Iris pigment epithelial cell (primary cell): ENCODE measurements at regions not wholly inside any gene's neighbourhood (a gene's known extent, or its start where the extent isn't known, plus 50 kb on each side); places are given as distances from the start of the nearest gene placed in this dataset.

ENCODE experiments used
- DNase-seq: peaks from one replicate; pipeline ENCODE4 v3.0.0-alpha.2; 2011; ENCODE audit warnings: low read depth

DNA sequence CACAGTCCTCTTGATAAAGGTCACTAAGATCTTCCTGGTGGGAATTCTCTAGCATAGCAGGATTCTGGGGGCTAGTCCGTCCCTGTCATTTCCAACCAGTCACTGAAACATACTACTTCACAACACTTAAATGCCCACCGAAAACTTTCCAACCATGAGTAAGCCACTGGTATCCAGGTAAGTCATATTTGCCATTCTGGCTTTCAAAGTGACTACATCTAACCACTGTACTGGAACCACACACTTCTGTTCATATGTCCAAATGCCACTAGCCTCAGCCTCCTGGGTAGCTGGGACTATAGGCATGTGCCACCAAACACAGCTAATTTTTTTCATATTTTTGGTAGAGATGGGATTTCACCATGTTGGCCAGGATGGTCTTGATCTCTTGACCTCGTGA lies 64.3 kb upstream of the VANGL1 start:
- no peak for DNase-seq

- no peak for DNase-seq
Observed at GRCh38 chr1:115575661-115576060, 66.1 kb upstream of the VANGL1 start.

GRCh38 chr1:115572710-115573109 lies 69.1 kb upstream of the VANGL1 start:
- DNase-seq, result no peak

- DNase-seq, result no peak
Observed at GRCh38 chr1:115567431-115567830, 74.3 kb upstream of the VANGL1 start.

- DNase-seq, result no peak
Observed at GRCh38 chr1:115565791-115566190, 76.0 kb upstream of the VANGL1 start.

DNA sequence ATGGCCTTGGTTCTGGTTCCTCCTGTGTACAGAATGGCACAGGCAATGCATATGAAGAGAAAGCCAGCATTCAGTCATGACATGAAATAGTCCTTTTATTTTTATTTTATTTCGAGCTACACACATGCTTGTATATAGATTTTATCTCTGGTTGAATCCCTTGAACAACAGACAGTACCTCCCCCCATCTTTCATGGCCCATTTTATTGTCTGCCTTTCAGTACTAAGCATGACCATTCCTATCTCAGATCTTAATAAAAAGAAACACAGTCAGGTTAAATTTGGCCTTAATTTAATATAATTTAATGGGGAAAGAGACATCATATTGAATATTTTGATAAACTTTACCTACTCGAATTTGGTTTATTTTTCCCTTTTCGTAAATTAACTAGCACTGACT lies 76.4 kb upstream of the VANGL1 start:
- no peak for DNase-seq

DNA sequence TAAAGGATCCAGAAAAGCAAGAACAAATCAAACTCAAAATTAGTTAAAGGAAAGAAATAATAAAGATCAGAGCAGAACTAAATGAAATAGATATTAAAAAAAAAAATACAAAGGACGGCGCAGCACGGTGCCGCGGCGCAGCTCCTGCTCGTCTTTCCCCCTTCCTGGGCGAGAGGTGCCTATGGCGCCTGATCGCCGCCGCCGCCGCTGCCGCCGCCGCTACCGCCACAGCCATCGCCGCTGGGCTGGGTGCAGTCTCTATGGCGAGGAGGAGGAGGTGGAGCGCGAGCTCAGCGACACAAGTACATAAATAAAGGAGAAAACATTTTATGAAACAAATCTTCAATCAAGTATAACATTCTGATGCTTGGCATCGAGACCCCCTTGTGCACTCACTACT lies 77.6 kb upstream of the VANGL1 start:
- DNase-seq, result no peak

- no peak for DNase-seq
Observed at GRCh38 chr1:115560027-115560426, 81.7 kb upstream of the VANGL1 start.

DNA sequence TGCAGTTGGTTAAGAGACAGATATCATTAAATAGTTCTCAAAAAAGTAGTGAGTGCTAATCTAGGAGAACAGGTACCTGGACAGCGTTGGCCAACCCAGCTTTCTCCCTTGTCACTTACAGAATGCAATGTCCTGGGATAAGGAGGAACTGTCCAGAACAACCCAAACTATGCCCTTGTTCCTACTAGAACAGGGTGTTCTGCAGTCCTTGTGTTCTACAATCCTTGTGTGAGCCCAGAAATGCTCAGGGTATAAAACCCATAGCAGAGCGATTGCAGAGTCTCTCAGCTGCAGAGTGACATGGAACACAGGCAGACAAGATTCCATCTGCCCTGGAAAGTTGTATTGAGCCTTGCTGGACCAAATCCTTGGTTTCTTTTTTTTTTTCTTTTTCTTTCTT lies 83.5 kb upstream of the VANGL1 start:
- no peak for DNase-seq

- no peak for DNase-seq
Observed at GRCh38 chr1:115557715-115558114, 84.1 kb upstream of the VANGL1 start.

DNA sequence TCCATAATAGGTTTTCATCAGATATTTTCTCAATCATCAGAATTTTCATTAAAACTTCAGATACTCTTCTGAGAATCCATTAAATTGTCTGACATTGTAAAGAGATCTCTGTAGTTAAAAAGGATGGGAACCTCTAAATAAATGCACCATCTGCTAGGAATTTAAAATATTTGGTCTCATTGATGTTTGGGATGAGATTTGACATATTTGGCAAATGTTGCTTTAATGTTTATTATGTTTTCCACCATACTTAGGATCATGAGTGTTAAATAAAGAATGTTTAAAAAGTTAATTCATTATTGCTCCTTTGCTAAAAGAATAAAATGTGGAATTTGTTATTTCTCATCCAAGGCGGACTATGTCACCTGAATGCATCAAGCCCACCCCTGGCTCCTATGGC lies 85.5 kb upstream of the VANGL1 start:
- no peak for DNase-seq

DNA sequence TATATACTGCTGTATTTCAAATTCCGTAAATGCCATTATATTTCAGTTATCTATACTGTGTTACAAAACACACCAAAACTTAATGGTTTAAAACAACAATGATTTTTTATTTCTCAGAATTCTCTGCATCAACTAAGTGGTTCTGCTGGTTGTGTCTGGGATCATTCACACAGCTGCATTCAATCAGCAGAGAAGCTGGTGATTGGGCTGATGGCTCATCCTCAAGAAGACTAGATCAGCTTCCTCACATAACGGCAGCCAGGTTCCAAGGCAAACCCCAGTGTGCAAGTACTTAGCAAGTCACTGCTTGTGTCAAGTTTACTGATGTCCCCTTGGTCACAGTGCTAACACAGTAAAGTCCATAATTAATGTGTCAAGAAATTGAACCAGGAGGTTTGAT lies 86.3 kb upstream of the VANGL1 start:
- DNase-seq, result peak; percentile 24

- no peak for DNase-seq
Observed at GRCh38 chr1:115547696-115548095, 94.1 kb upstream of the VANGL1 start.

GRCh38 chr1:115546846-115547245 lies 94.9 kb upstream of the VANGL1 start:
- DNase-seq, result no peak

DNA sequence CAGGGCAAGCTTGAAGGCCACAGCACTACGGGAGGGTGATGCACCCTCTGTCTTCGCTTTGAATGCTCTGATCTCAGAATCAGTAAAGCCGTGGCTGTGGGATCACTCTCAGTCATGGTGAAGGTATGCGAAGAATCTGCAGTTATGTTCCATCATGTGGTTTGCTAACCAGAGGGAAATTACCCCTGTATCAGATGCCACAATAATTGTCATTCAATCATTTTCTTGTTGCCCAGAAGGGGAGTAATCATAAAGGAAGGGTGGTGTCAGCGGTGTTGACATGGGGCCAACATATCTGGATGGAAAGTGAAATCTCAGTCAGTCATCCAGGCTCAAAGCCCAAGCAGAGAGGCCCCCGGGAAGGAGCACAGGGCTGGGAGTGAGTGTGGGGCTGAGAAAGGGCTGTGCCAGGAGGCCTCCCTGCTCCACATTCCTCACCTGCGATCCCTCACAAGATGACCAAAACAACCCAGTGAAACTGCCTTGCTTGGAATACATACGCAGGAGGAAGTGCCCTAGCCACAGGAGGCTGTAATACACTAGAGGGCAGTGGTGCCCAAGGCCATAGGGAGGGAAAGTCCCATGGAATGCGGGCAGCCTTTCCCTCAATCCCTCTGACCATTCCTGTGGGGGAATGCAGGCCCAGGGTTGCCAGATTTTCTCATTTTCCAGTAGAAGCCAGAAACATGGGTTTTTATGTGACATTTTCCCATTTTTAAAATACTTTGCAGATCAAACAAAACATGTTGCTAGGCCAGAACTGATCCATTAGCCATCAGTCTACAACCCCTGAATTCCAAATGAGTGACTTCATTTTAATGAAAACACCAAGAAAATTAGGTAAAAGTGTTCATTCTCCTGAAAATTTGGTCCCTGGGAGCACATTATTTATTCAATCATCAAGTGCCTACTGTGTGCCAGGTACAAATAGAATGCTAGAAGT lies 95.7 kb upstream of the VANGL1 start:
- peak; percentile 98 for DNase-seq

DNA sequence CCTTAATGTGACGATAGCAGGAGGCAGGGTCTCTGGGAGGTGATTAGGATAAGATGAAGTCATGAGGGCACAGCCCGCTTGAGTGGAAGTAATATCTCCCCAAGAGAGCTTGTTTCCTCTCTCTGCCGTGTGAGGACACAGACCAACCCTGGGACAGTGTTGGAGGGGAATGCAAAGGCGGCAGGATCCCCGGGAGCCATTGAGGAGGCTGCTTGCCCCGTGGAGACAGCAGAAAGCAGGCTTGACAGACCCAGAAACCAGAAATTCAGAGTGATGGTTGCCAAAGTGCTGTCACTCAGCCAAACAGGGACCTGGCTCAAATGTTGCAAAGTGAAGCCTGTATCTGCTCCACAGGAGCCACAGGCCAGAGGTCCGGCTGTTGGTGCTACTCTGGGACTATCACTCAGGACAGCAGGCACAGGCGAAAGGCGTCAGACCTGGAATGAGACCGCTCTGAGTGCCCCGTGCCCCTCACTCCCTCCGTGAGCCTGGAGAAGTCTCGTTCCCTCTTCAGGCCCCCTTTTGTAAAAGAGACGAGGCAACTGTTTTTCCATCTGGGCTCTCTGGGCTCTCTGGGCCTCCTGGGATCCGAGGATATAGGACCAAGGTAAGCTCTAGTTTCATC lies 96.6 kb upstream of the VANGL1 start:
- peak; percentile 34 for DNase-seq

DNA sequence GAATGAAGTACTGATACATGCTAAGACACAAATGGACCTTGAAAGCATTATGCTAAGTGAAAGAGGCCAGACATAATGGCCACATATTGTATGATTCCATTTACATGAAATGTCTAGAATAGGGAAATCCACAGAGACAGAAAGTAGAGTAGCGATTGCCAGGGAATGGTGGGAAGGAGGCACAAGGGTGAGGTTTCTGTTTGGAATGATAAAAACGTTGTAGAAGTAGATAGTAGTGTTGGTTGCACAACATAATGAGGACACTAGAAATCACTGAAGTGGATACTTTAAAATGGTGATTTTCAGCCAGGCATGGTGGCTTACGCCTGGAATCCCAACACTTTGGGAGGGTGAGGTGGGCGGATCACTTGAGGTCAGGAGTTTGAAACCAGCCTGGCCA lies 97.6 kb upstream of the VANGL1 start:
- DNase-seq, result peak; percentile 74

GRCh38 chr1:115543247-115543646 lies 98.5 kb upstream of the VANGL1 start:
- DNase-seq, result no peak

DNA sequence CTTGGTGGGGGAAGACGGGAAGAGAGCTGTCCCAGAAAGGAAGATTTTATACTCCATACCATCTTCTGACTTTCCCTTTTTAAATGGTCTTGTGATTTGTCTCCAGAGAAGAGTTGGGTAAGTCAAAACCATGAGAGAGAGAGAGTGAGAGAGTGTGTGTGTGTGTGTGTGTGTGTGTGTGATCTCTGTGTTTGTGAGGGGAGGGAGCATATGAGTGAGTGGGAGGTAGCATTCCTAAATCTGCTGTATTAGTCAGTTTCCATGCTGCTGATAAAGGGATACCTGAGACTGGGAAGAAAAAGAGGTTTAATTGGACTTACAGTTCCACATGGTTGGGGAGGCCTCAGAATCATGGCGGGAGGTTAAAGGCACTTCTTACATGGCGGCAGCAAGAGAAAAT lies 102.0 kb upstream of the VANGL1 start:
- peak; percentile 30 for DNase-seq

DNA sequence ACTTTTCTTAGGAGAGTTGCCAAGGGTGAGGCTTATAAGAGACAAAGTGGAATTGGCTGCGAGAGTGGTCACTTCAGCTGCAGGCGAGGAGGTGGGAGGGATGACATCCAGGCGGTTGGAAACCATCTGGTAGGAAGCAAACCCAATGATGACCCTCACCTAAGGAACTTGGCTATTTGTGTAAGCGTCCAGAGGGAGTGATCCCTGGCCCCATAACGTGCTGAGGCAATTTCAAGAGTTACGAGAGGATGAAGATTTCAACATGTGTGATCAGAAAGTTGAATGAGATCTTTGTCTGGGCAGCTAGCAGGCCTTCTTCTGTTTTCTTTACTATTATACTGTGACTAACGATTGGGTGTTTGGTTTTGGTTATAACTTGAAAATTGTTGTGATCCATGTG lies 102.7 kb upstream of the VANGL1 start:
- no peak for DNase-seq

- DNase-seq, result no peak
Observed at GRCh38 chr1:115538579-115538978, 103.2 kb upstream of the VANGL1 start.

DNA sequence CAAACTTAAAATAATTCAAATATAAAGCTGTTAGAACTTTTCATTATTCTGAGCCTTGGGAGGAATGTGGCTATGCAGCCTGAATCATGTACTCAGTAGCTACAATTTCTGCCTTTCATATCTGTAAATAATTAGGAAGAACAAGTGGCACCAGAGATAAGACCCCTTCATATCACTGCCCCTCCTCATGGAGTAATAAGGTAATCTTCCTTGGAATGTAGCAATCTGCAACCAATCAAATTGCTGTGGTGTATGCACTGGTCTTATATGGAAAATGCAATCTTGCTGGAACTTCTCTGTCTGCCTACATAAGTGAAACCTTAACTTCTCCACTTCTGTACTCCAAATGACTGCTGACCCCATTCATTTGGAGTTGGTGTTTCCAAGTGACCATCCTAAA lies 104.4 kb upstream of the VANGL1 start:
- no peak for DNase-seq

DNA sequence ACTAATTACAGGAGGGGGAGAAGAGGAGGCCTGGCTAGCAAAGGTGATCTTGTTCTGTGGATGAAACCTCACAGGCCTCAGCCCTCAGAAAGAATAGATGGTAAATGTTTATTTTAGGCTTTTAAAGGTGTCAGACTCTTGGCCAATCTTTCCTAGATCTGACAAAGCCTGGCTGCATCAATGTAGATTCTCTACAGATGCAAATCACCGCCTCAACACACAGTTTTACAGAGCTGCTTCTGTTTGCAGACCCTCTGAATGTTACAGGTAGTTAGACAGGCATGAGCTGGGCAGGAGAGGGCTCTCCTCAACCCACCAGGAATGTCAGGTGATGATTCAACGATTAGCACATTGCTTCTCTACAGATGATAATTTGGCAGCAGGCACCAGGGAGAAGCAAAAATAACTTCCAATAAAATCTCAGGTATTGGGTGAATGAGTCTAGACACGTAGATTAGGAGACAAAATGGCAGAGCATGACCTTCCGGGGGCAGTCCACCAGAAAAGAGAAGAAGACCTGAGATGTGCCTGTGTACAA lies 105.4 kb upstream of the VANGL1 start:
- DNase-seq, result no peak
